ENCODE measurements at regions not wholly inside any gene's neighbourhood (a gene's known extent, or its start where the extent isn't known, plus 50 kb on each side); places are given as distances from the start of the nearest gene placed in this dataset.

DNA sequence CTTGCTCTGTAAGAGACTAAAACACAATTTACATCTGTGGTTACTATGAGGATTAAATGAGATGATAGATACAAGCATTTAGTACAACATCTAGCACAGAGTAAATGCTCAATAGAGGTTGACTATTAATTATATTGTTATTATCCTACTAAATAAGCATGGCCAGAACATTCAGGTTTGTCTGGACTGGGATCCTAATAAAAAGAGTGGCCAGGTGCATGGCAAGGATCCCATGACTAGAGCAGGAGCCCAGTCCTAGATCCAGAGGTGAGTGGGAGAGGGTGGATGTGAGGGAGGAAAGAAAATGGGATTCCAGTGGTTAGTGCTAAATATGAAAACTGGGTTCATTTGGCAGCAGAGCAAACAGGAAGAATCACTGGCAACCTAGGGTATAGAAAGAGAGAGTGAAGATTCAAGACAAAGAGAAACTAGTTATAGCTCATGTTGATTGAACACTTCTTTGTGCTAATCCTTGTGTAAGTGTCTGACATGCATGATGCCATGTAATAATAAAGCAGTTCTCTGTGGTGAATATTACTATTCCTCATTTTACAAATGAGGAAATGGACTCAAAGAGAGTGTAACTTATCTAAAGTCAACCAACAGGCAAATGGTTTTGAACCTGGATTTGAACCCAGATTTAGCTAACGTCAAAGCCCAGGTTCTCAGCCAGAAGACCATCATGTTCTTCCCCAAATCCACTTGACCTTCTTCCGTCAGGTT, 71.1 kb upstream of the FGGY start (continued):
- TF ChIP-seq ZNF586 (CRISPR knock-in tag; conservative IDR thresholded peaks at IDR 0.05): no peak

DNA sequence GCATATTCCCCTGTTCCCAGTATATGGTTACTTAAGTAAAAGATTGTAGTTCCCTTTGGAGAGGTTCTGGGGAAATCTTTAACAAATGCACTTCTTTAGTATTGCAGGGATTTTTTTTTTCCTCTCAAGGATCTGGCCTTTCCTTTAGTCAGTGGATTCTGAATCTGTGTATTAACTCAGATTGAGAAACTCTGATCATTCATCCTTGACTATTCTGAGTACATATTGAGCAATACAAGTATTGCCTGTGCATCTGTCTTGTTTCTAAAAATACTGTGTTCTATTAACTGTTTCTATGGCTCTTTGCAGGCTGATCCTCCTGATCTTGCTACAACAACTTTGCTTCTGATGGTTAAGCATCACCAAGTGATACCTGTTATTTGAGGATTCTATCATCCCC, 67.8 kb upstream of the FGGY start:
- TF ChIP-seq CEBPG (CRISPR knock-in tag; IDR thresholded peaks at IDR 0.05) (no peak), CEBPG (tag; conservative IDR thresholded peaks at IDR 0.05 in 1 of 2, IDR thresholded peaks at IDR 0.05 in 1 of 2) (peak in 1 of 2 experiments; percentile 33; a peak in 2 of 4 replicates), SMARCA4 (IDR thresholded peaks at IDR 0.05) (no peak), CEBPB (tag; IDR thresholded peaks at IDR 0.05) (peak; percentile 29; the same call in 1 of the 2 replicates)
- no peak overlapping the region for H3K27ac ChIP-seq (ENCODE audit: extremely low read depth, low read depth, low read length)
- ATAC-seq: no peak
- in situ Hi-C loops (cut with MboI): no loop called here
- intact Hi-C loops (cut with micrococcal nuclease): no loop called here
- H3K79me2 ChIP-seq (ENCODE audit: control insufficient read depth, insufficient read depth, low read length): no peaks in the 10 kb centered on the region
- H3K9me3 ChIP-seq (replicated peaks; ENCODE audit: control insufficient read depth, insufficient read depth, low read depth, low read length): no peaks in the 10 kb centered on the region
- H3K36me3 ChIP-seq (ENCODE audit: control insufficient read depth, insufficient read depth, low read length): no peaks in the 10 kb centered on the region
- 0 out of 5 replicates have a peak, but pooled peaks cover 0 to 2% of the 10 kb centered on the region in 2 experiments for H3K4me1 ChIP-seq (replicated peaks in 1 of 2; ENCODE audit: control insufficient read depth in 2 of 2, insufficient read depth in 2 of 2, low read length in 2 of 2)
- FAIRE-seq: no peak
- CTCF ChIA-PET (ENCODE audit: low intra/inter-chr PET ratio): no interaction called here
- H4K20me1 ChIP-seq (replicated peaks; ENCODE audit: control insufficient read depth, insufficient read depth, low read length): no peaks in the 10 kb centered on the region
- H3K9me1 ChIP-seq (ENCODE audit: control insufficient read depth, insufficient read depth, low read length): no peaks in the 10 kb centered on the region
- no peak overlapping the region for H3K9ac ChIP-seq (ENCODE audit: insufficient read depth in 1 of 2, low read depth in 2 of 2, low read length in 2 of 2)
- no peaks in the 10 kb centered on the region for H3K27me3 ChIP-seq (ENCODE audit: control insufficient read depth in 2 of 2, insufficient read depth in 2 of 2, low read length in 2 of 2)
- no peak overlapping the region for H3K4me2 ChIP-seq (ENCODE audit: insufficient read depth, low read length)
- POLR2A ChIA-PET: interaction anchor here (0.6 to 1.0 kb wide), 3 partner anchors 9 to 102 kb away, joined by 3 read pairs; no protein-coding TSS in a partner anchor
- H3K4me3 ChIP-seq: no peak overlapping the region
- DNase-seq (ENCODE audit: extremely low read depth in 1 of 4, low spot score in 3 of 4): no peak
- BruUV-seq (replicated peaks): no TSS peak
- H2AFZ ChIP-seq (ENCODE audit: low read depth, low read length): no peak overlapping the region
